B cell (primary cell): ENCODE measurements at regions not wholly inside any gene's neighbourhood (a gene's known extent, or its start where the extent isn't known, plus 50 kb on each side); places are given as distances from the start of the nearest gene placed in this dataset.

Experiments
- EZH2 ChIP-seq: IDR thresholded peaks from 2 replicates; pipeline ENCODE4 v1.6.1; 2012; ENCODE audit warnings: borderline replicate concordance, low read depth, mild to moderate bottlenecking, moderate library complexity, low read length; ENCODE audit not compliant: insufficient read depth, poor library complexity, severe bottlenecking
- TF ChIP-seq, protein P1 (sequence below): fragments of 200-600 bp; IDR thresholded peaks from one replicate; pipeline ENCODE4 v1.8.0; 2022; ENCODE audit warnings: antibody characterized with exemption, mild to moderate bottlenecking

- TF ChIP-seq EZH2, result no peak
- TF ChIP-seq, protein P1, sequence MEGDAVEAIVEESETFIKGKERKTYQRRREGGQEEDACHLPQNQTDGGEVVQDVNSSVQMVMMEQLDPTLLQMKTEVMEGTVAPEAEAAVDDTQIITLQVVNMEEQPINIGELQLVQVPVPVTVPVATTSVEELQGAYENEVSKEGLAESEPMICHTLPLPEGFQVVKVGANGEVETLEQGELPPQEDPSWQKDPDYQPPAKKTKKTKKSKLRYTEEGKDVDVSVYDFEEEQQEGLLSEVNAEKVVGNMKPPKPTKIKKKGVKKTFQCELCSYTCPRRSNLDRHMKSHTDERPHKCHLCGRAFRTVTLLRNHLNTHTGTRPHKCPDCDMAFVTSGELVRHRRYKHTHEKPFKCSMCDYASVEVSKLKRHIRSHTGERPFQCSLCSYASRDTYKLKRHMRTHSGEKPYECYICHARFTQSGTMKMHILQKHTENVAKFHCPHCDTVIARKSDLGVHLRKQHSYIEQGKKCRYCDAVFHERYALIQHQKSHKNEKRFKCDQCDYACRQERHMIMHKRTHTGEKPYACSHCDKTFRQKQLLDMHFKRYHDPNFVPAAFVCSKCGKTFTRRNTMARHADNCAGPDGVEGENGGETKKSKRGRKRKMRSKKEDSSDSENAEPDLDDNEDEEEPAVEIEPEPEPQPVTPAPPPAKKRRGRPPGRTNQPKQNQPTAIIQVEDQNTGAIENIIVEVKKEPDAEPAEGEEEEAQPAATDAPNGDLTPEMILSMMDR, result no peak
Measured at GRCh38 chr10:20634839-20635238, 262.3 kb downstream of the NEBL start.
